Neuron (in vitro differentiated cells): ENCODE measurements at regions not wholly inside any gene's neighbourhood (a gene's known extent, or its start where the extent isn't known, plus 50 kb on each side); places are given as distances from the start of the nearest gene placed in this dataset.

Experiments used
- H2AFZ ChIP-seq: one replicate; pipeline ENCODE4 v1.6.1; 2013; ENCODE audit warnings: low read depth, mild to moderate bottlenecking, inconsistent platforms, low read length, moderate library complexity
- H3K27me3 ChIP-seq: one replicate; pipeline ENCODE4 v1.6.1; 2013; ENCODE audit warnings: low read length; ENCODE audit not compliant: insufficient read depth
- H3K36me3 ChIP-seq: one replicate; pipeline ENCODE4 v1.6.1; 2013; ENCODE audit warnings: low read length; ENCODE audit not compliant: insufficient read depth
- H3K4me1 ChIP-seq: one replicate; pipeline ENCODE4 v1.6.1; 2013; ENCODE audit warnings: low read length; ENCODE audit not compliant: insufficient read depth
- H3K4me3 ChIP-seq: 2 replicates; pipeline ENCODE4 v1.5.1; 2013; ENCODE audit warnings: mild to moderate bottlenecking, low read length, moderate library complexity
- H3K9me3 ChIP-seq: one replicate; pipeline ENCODE4 v1.6.1; 2013; ENCODE audit warnings: low read length

DNA sequence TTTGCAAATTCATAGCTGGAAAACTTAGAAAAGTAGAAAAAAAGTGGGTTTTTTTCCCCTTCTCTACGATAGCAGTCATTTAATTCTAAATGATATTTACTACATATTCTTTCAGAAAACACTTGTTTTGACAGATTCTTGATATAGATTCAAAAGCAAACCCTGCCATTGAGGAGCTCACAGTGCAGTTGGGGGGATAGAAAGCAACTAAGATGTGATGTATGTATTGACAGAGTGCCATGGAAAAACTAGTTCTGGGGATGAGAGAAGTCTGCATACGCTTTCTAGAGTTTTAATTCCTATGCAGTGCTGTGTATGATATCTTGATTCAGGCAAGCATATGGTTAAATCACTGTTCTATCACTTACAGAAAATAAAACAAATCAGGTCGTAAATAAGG, 436.6 kb upstream of the GHITM start:
- Histone ChIP-seq H3K4me3 (no peak overlapping the region), H3K27me3 (no peaks in the 10 kb centered on the region), H3K9me3 (peaks cover 4% of the 10 kb centered on the region), H3K4me1 (no peaks in the 10 kb centered on the region), H3K36me3 (no peaks in the 10 kb centered on the region), H2AFZ (no peak overlapping the region)

GRCh38 chr10:83706120-83706519, 433.2 kb upstream of the GHITM start:
- Histone ChIP-seq H3K4me1 (no peaks in the 10 kb centered on the region), H3K27me3 (no peaks in the 10 kb centered on the region), H3K4me3 (no peak overlapping the region), H3K36me3 (no peaks in the 10 kb centered on the region), H2AFZ (no peak overlapping the region), H3K9me3 (peaks cover 4% of the 10 kb centered on the region)

- Histone ChIP-seq H3K9me3 (no peaks in the 10 kb centered on the region), H2AFZ (no peak overlapping the region), H3K4me1 (no peaks in the 10 kb centered on the region), H3K27me3 (no peaks in the 10 kb centered on the region), H3K36me3 (no peaks in the 10 kb centered on the region), H3K4me3 (no peak overlapping the region)
Observed at GRCh38 chr10:83706952-83707582, 432.2 kb upstream of the GHITM start.

GRCh38 chr10:83713423-83713822, 425.9 kb upstream of the GHITM start:
- H3K27me3 ChIP-seq, result no peaks in the 10 kb centered on the region
- H3K36me3 ChIP-seq, result no peaks in the 10 kb centered on the region
- no peaks in the 10 kb centered on the region for H3K4me1 ChIP-seq
- H3K4me3 ChIP-seq, result no peak overlapping the region
- no peak overlapping the region for H2AFZ ChIP-seq
- no peaks in the 10 kb centered on the region for H3K9me3 ChIP-seq

DNA sequence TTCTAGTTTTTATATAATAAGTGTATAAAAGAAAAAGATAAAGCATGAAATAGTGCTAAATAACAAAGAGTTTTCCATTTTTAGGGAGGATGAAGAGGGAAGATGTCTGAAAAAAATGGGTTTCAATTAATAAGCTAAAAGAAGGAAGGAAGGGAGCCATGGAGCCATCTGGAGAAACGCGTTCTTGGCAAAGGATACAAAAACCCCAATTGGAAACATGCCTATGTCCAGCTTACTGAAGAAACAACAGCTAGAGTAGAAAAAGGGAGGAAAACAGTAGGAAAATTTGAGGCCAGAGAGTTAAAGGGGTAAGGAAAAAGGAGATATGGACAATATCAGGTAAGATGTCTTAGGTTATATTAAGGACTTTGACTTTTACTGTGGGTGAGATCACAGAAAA, 416.2 kb upstream of the GHITM start:
- H3K27me3 ChIP-seq, result no peaks in the 10 kb centered on the region
- H2AFZ ChIP-seq, result no peak overlapping the region
- H3K4me1 ChIP-seq, result no peaks in the 10 kb centered on the region
- no peak overlapping the region for H3K4me3 ChIP-seq
- H3K36me3 ChIP-seq, result no peaks in the 10 kb centered on the region
- no peaks in the 10 kb centered on the region for H3K9me3 ChIP-seq

DNA sequence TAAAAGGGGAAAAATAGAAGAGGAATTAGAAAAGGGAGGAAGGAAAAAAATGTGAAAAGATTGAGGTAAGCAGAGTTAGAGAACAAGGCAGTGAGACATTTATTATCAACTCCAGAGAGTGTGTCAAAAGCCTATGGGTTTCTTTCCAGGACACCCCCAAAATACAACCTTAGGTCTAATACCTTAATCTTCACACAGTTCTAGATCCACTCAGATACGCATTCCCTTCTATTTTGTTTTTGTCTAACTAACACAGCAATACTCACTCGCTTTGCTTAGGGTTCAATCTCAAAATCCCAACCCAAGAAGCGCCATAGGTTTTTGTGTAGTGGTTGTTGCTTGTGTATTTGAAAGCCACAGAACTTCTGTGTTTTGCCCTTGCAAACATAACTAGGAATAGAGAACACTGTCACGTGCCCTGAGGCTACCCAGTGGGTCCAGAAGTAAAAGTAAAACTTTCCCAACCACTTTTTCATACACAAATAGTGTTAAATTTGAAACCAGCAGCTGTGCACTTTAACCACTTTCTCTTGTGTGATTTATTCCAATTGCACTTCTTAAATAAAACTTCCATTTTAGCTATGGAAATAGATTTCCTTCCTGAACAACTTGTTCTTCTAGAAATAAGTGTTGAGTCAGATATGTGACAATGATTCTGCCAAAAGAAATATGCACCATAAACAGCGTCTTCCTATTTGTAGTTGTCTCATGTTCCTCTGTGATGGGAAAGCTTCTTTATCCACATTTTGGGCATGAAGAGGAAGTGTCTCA, 414.7 kb upstream of the GHITM start:
- Histone ChIP-seq H2AFZ (no peak overlapping the region), H3K9me3 (no peaks in the 10 kb centered on the region), H3K4me1 (no peaks in the 10 kb centered on the region), H3K36me3 (no peaks in the 10 kb centered on the region), H3K4me3 (no peak overlapping the region), H3K27me3 (no peaks in the 10 kb centered on the region)

- Histone ChIP-seq H3K4me1 (no peaks in the 10 kb centered on the region), H3K9me3 (no peaks in the 10 kb centered on the region), H3K4me3 (no peak overlapping the region), H3K27me3 (no peaks in the 10 kb centered on the region), H3K36me3 (no peaks in the 10 kb centered on the region), H2AFZ (no peak overlapping the region)
Observed at GRCh38 chr10:83725567-83725966, 413.7 kb upstream of the GHITM start.

GRCh38 chr10:83734278-83734677, 405.0 kb upstream of the GHITM start:
- Histone ChIP-seq H3K27me3 (no peaks in the 10 kb centered on the region), H3K36me3 (no peaks in the 10 kb centered on the region), H3K4me1 (no peaks in the 10 kb centered on the region), H3K4me3 (no peak overlapping the region), H3K9me3 (no peaks in the 10 kb centered on the region), H2AFZ (no peak overlapping the region)

GRCh38 chr10:83736008-83736407, 403.3 kb upstream of the GHITM start:
- Histone ChIP-seq H2AFZ (no peak overlapping the region), H3K36me3 (no peaks in the 10 kb centered on the region), H3K4me1 (no peaks in the 10 kb centered on the region), H3K9me3 (no peaks in the 10 kb centered on the region), H3K27me3 (no peaks in the 10 kb centered on the region), H3K4me3 (no peak overlapping the region)

DNA sequence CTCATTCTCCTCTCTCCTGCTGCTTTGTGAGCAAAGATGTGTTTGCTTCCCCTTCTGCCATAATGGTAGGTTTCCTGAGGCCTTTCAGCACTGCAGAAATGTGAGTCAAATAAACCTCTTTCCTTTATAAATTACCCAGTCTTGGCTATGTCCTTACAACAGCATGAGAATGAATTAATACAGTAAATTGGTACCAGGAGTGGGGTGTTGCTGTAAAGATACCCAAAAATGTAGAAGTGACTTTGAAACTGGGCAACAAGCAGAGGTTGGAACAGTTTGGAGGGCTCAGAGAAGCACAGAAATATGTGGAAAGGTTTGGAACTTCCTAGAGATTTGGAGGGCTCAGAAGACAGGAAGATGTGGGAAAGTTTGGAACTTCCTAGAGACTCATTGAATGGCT, 388.7 kb upstream of the GHITM start:
- Histone ChIP-seq H3K27me3 (no peaks in the 10 kb centered on the region), H3K4me3 (no peak overlapping the region), H3K9me3 (no peaks in the 10 kb centered on the region), H3K4me1 (no peaks in the 10 kb centered on the region), H2AFZ (no peak overlapping the region), H3K36me3 (no peaks in the 10 kb centered on the region)

- Histone ChIP-seq H2AFZ (no peak overlapping the region), H3K9me3 (no peaks in the 10 kb centered on the region), H3K36me3 (no peaks in the 10 kb centered on the region), H3K4me3 (no peak overlapping the region), H3K27me3 (no peaks in the 10 kb centered on the region), H3K4me1 (no peaks in the 10 kb centered on the region)
Observed at GRCh38 chr10:83753490-83753889, 385.8 kb upstream of the GHITM start.

GRCh38 chr10:83754857-83755256, 384.5 kb upstream of the GHITM start:
- Histone ChIP-seq H3K9me3 (no peaks in the 10 kb centered on the region), H2AFZ (no peak overlapping the region), H3K36me3 (no peaks in the 10 kb centered on the region), H3K4me1 (no peaks in the 10 kb centered on the region), H3K27me3 (no peaks in the 10 kb centered on the region), H3K4me3 (no peak overlapping the region)

GRCh38 chr10:83760142-83760541, 379.2 kb upstream of the GHITM start:
- no peaks in the 10 kb centered on the region for H3K27me3 ChIP-seq
- H3K36me3 ChIP-seq, result no peaks in the 10 kb centered on the region
- H2AFZ ChIP-seq, result no peak overlapping the region
- no peak overlapping the region for H3K4me3 ChIP-seq
- H3K4me1 ChIP-seq, result no peaks in the 10 kb centered on the region
- no peaks in the 10 kb centered on the region for H3K9me3 ChIP-seq

DNA sequence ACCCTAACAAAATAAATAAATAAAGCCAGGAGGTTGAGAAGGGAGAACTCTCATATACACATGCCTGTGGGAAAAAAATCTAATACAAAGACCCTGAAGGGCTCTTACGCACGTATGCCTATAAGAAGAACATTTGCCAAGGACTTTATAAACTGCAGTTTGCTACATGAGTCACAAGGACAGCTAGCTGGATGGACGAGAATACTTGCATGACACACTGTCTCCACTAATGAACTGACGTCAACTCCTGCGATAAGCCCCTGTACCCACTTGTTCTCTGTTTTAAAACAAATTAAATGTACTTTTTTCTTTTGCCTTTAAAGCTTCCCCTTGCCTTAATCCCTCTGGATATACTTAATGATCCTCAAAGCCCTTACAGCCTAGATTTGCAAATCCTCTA, 374.6 kb upstream of the GHITM start:
- no peak overlapping the region for H2AFZ ChIP-seq
- H3K9me3 ChIP-seq, result no peaks in the 10 kb centered on the region
- H3K27me3 ChIP-seq, result no peaks in the 10 kb centered on the region

More for the DNA sequence above, 374.6 kb upstream of the GHITM start:
- no peak overlapping the region for H3K4me3 ChIP-seq
- peaks cover 4% of the 10 kb centered on the region for H3K4me1 ChIP-seq
- no peaks in the 10 kb centered on the region for H3K36me3 ChIP-seq
